K562 (cell line): ENCODE measurements at regions not wholly inside any gene's neighbourhood (a gene's known extent, or its start where the extent isn't known, plus 50 kb on each side); places are given as distances from the start of the nearest gene placed in this dataset.

Experiments
- ATAC-seq: fragments of 200-7000 bp; cut with Tn5 transposase; 3 replicates; pipeline ENCODE4 v1.9.1; 2020; ENCODE audit warnings: moderate library complexity
- BruUV-seq: library from RNA; stranded (reverse); fragments of 400-500 nt; replicated peaks from 2 replicates; lab custom pipeline; 2021; lab: Mats Ljungman, UMichigan
- CTCF ChIA-PET: fragments of 300-600 bp; formaldehyde crosslinking; extraction: SDS; loops from one replicate; lab custom pipeline; 2021; ENCODE audit warnings: low intra/inter-chr PET ratio; lab: Yijun Ruan, JAX
- POLR2A ChIA-PET: fragments of 300-600, 350-650 bp; sonication (Branson Sonifier 250); formaldehyde crosslinking; extraction: SDS; loops from one replicate; lab custom pipeline; 2021; ENCODE audit warnings: antibody characterized with exemption, inconsistent platforms; lab: Yijun Ruan, JAX
- DNase-seq, 4 experiments: peaks; one replicate each; pipeline versions ENCODE4 v3.0.0 to v3.0.0-alpha.2; 2011 to 2018; ENCODE audit warnings: low spot score in 3 of 4, mixed read lengths in 3 of 4; ENCODE audit errors: extremely low read depth in 1 of 4
- FAIRE-seq: peaks from 2 replicates; lab custom pipeline; 2011; peaks lifted over from hg19 to GRCh38; lab: Jason Lieb, UNC
- H2AFZ ChIP-seq: 2 replicates; pipeline ENCODE4 v1.6.0; 2011; ENCODE audit warnings: low read depth, low read length, control low read depth, inconsistent platforms
- H3K27ac ChIP-seq: fragments of 200-600 bp; 3 replicates; pipeline ENCODE4 v1.8.0; 2011; ENCODE audit warnings: low read depth, mild to moderate bottlenecking, control low read depth, inconsistent platforms, low read length, moderate library complexity, mixed read lengths; ENCODE audit errors: extremely low read depth
- H3K27me3 ChIP-seq, 2 experiments: fragments of 300-600 bp in 1 of 2; 2 replicates in 1 of 2; 3 replicates in 1 of 2; pipeline versions ENCODE4 v1.6.0 to v1.8.0; 2011; ENCODE audit warnings: inconsistent platforms in 2 of 2, low read length in 2 of 2, mild to moderate bottlenecking in 1 of 2, mixed read lengths in 1 of 2, moderate library complexity in 1 of 2; ENCODE audit not compliant: control insufficient read depth in 2 of 2, insufficient read depth in 2 of 2
- H3K36me3 ChIP-seq: fragments of 300-600 bp; 3 replicates; pipeline ENCODE4 v1.8.0; 2011; ENCODE audit warnings: mild to moderate bottlenecking, low read length, inconsistent platforms; ENCODE audit not compliant: control insufficient read depth, insufficient read depth
- H3K4me1 ChIP-seq, 2 experiments: fragments of 200-600 bp in 1 of 2; replicated peaks in 1 of 2; 2 replicates in 1 of 2; 3 replicates in 1 of 2; pipeline versions ENCODE4 v1.5.1 to v1.8.0; 2011; ENCODE audit warnings: inconsistent platforms in 2 of 2, low read length in 2 of 2, mild to moderate bottlenecking in 1 of 2, mixed read lengths in 1 of 2, moderate library complexity in 1 of 2; ENCODE audit not compliant: control insufficient read depth in 2 of 2, insufficient read depth in 2 of 2
- H3K4me2 ChIP-seq: 2 replicates; pipeline ENCODE4 v1.6.1; 2011; ENCODE audit warnings: low read length, control low read depth, inconsistent platforms, mixed read lengths; ENCODE audit not compliant: insufficient read depth
- H3K4me3 ChIP-seq: fragments of 200-600 bp; sonication (generic), shearing (Covaris generic); 2 replicates; pipeline ENCODE4 v1.5.1; 2016; ENCODE audit warnings: control low read depth, inconsistent platforms
- H3K79me2 ChIP-seq: fragments of 200-600 bp; 3 replicates; pipeline ENCODE4 v1.8.0; 2011; ENCODE audit warnings: low read length, inconsistent platforms; ENCODE audit not compliant: control insufficient read depth, insufficient read depth
- H3K9ac ChIP-seq, 2 experiments: 2 replicates each; pipeline versions ENCODE4 v1.6.0 to v1.6.1; 2011; ENCODE audit warnings: low read depth in 2 of 2, low read length in 2 of 2, control low read depth in 1 of 2, inconsistent platforms in 1 of 2, mild to moderate bottlenecking in 1 of 2, mixed read lengths in 1 of 2; ENCODE audit not compliant: insufficient read depth in 1 of 2
- H3K9me1 ChIP-seq: one replicate; pipeline ENCODE4 v1.6.0; 2011; ENCODE audit warnings: inconsistent platforms, mild to moderate bottlenecking, low read length, moderate library complexity; ENCODE audit not compliant: control insufficient read depth, insufficient read depth
- H3K9me3 ChIP-seq: replicated peaks from 2 replicates; pipeline ENCODE4 v1.5.1; 2011; ENCODE audit warnings: low read depth, low read length, inconsistent platforms; ENCODE audit not compliant: control insufficient read depth, insufficient read depth
- H4K20me1 ChIP-seq: replicated peaks from 2 replicates; pipeline ENCODE4 v1.6.1; 2011; ENCODE audit warnings: low read length, inconsistent platforms, mixed read lengths; ENCODE audit not compliant: control insufficient read depth, insufficient read depth
- BRCA1 ChIP-seq, 2 experiments: fragments of 450-650 bp in 1 of 2; sonication (generic) in 1 of 2; formaldehyde crosslinking in 1 of 2; IDR thresholded peaks; 2 replicates each; pipeline versions ENCODE4 v1.5.0 to v1.6.1; 2017 to 2020; ENCODE audit warnings: mild to moderate bottlenecking in 1 of 2, missing genetic modification reagents in 1 of 2
- CBX2 ChIP-seq: fragments of 200-600 bp; sonication (generic); IDR thresholded peaks from one replicate; pipeline ENCODE4 v1.6.1; 2012; ENCODE audit warnings: mild to moderate bottlenecking, low read length, inconsistent platforms; ENCODE audit not compliant: insufficient read depth, poor library complexity, severe bottlenecking
- CHD2 ChIP-seq: IDR thresholded peaks from 2 replicates; pipeline ENCODE4 v1.6.1; 2011; ENCODE audit warnings: low read depth, low read length
- COPS2 ChIP-seq: fragments of 450-650 bp; conservative IDR thresholded peaks from 2 replicates; pipeline ENCODE4 v1.6.1; 2016; ENCODE audit warnings: mild to moderate bottlenecking, moderate library complexity
- CREBBP ChIP-seq: IDR thresholded peaks from one replicate; pipeline ENCODE4 v1.6.1; 2012; ENCODE audit warnings: low read depth, mild to moderate bottlenecking, control low read depth, inconsistent platforms, low read length
- CTBP1 ChIP-seq: fragments of 450-650 bp; IDR thresholded peaks from 2 replicates; pipeline ENCODE4 v1.6.1; 2016; ENCODE audit warnings: borderline replicate concordance
- MCM3 ChIP-seq: fragments of 450-650 bp; IDR thresholded peaks from 2 replicates; pipeline ENCODE4 v1.6.1; 2016
- MED1 ChIP-seq: sonication (generic); formaldehyde crosslinking; IDR thresholded peaks from 2 replicates; pipeline ENCODE4 v1.8.1; 2023; ENCODE audit warnings: missing genetic modification reagents, borderline replicate concordance
- NONO ChIP-seq, 2 experiments: fragments of 200-400 bp in 1 of 2; fragments of 450-650 bp in 1 of 2; formaldehyde crosslinking in 1 of 2; IDR thresholded peaks; 2 replicates each; pipeline ENCODE4 v1.6.1; 2017; ENCODE audit warnings: low read depth in 2 of 2, mild to moderate bottlenecking in 2 of 2, moderate library complexity in 2 of 2, low read length in 1 of 2
- POLR2AphosphoS5 ChIP-seq: IDR thresholded peaks from 2 replicates; pipeline ENCODE4 v1.6.1; 2011; ENCODE audit warnings: mild to moderate bottlenecking, low read depth, low read length, moderate library complexity; ENCODE audit not compliant: control insufficient read depth, insufficient read depth
- PRMT5 ChIP-seq: sonication (generic); formaldehyde crosslinking; IDR thresholded peaks from 2 replicates; pipeline ENCODE4 v1.5.0; 2020; ENCODE audit warnings: missing genetic modification reagents
- PTBP1 ChIP-seq: fragments of 200-400 bp; formaldehyde crosslinking; IDR thresholded peaks from 2 replicates; pipeline ENCODE4 v1.6.1; 2017; ENCODE audit warnings: low read depth, low read length
- ZNF561 ChIP-seq: fragments of 450-650 bp; formaldehyde crosslinking; conservative IDR thresholded peaks from 2 replicates; pipeline ENCODE4 v1.4.0; 2020; ENCODE audit warnings: mild to moderate bottlenecking, moderate library complexity
- ZNF76 ChIP-seq: fragments of 250-450 bp; sonication (Bioruptor Pico); IDR thresholded peaks from 2 replicates; pipeline ENCODE4 v1.4.0; 2020; ENCODE audit warnings: mild to moderate bottlenecking, moderate library complexity, borderline replicate concordance
- WGBS: fragments of 100-300 bp; shearing (Covaris generic); methylation state at CpG from one replicate; pipeline ENCODE4 v1.1.6; 2016; ENCODE audit warnings: low coverage, mixed read lengths; ENCODE audit not compliant: insufficient coverage; ENCODE audit errors: missing lambda C conversion rate; 5-methylcytosine and 5-hydroxymethylcytosine counted together
- in situ Hi-C: fragments of 300-500 bp; cut with MboI; formaldehyde crosslinking; loops from 4 replicates; pipeline ENCODE4 v1.15.0; 2018; ENCODE audit warnings: inconsistent platforms, mixed read lengths
- intact Hi-C: fragments of 100-400 bp; cut with micrococcal nuclease; formaldehyde crosslinking; loops from 2 replicates; pipeline ENCODE4 v1.14.2; 2022
- TF ChIP-seq, protein P1 (sequence below): fragments of 250-450 bp; sonication (Bioruptor Pico); IDR thresholded peaks from 2 replicates; pipeline ENCODE4 v1.8.0; 2021; ENCODE audit warnings: borderline replicate concordance, mild to moderate bottlenecking, moderate library complexity; ENCODE audit not compliant: poor library complexity, severe bottlenecking

- H3K27ac ChIP-seq: no peak overlapping the region
- POLR2A ChIA-PET: no interaction called here
- in situ Hi-C loops: no loop called here
Observed at GRCh38 chr6:12585497-12585958, 131.0 kb upstream of the PHACTR1 start.

More at GRCh38 chr6:12585497-12585958, 131.0 kb upstream of the PHACTR1 start:
- H3K4me3 ChIP-seq: no peak overlapping the region
- H3K9ac ChIP-seq: no peak overlapping the region
- TF ChIP-seq CBX2 (no peak), PTBP1 (no peak), CREBBP (no peak), COPS2 (no peak), CTBP1 (no peak), BRCA1 (IDR thresholded peaks at IDR 0.05) (no peak), BRCA1 (CRISPR knock-in tag; IDR thresholded peaks at IDR 0.05) (no peak), POLR2AphosphoS5 (no peak), PRMT5 (no peak), NONO (IDR thresholded peaks at IDR 0.05; ENCODE audit: low read depth in 2 of 2, low read length in 1 of 2) (no peak), MCM3 (no peak), ZNF76 (CRISPR knock-in tag) (no peak), CHD2 (no peak), ZNF561 (CRISPR knock-in tag) (no peak), MED1 (CRISPR knock-in tag) (no peak)
- TF ChIP-seq, protein P1, sequence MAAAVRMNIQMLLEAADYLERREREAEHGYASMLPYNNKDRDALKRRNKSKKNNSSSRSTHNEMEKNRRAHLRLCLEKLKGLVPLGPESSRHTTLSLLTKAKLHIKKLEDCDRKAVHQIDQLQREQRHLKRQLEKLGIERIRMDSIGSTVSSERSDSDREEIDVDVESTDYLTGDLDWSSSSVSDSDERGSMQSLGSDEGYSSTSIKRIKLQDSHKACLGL: no peak
- TF ChIP-seq, all 486 proteins: peak for 0
- BruUV-seq: no TSS peak
- WGBS: under 1% methylated on average over 12 of the region's 12 CpGs
- ATAC-seq: no peak
- H4K20me1 ChIP-seq: no peaks in the 10 kb centered on the region
- no peak for DNase-seq
- no peaks in the 10 kb centered on the region for H3K36me3 ChIP-seq
- no peak overlapping the region for H3K4me2 ChIP-seq
- no peak for FAIRE-seq
- H3K27me3 ChIP-seq: peaks cover 0 to 10% of the 10 kb centered on the region in 2 experiments; a peak in 2 of 5 replicates
- CTCF ChIA-PET: no interaction called here
- no peaks in the 10 kb centered on the region for H3K9me3 ChIP-seq
- no peak overlapping the region for H2AFZ ChIP-seq
- no peaks in the 10 kb centered on the region for H3K4me1 ChIP-seq
- intact Hi-C loops: no loop called here
- no peaks in the 10 kb centered on the region for H3K79me2 ChIP-seq
- H3K9me1 ChIP-seq: no peaks in the 10 kb centered on the region
